Epidermal melanocyte (primary cell): ENCODE measurements at regions not wholly inside any gene's neighbourhood (a gene's known extent, or its start where the extent isn't known, plus 50 kb on each side); places are given as distances from the start of the nearest gene placed in this dataset.
"Not testable (repeated sequence)": the region's sequence is repeated elsewhere in the genome, so short reads cannot be mapped to it uniquely, and the experiment has no call there.

Source experiments
- DNase-seq: peaks from one replicate; pipeline ENCODE4 v3.0.0; 2011; ENCODE audit warnings: low spot score; ENCODE audit not compliant: insufficient read length

DNA sequence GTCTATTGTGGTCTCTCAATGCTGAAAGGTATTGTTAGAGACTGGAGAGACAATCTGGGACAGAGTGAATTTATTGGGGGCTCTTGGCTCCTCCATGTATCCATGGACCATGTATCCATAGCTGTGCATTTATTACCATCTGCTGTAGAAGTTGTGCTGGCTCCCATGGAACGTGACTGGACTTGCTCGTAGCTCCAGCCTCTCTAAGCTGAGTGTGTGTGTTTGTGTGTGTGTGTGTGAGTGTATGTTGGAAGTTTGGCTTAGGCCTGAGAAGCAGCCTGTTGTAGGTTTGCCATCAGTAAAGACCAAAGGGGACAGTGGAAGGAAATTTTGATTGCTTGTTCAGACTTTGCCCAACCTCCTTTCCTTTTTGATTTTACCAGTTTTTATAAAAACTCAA is 105.7 kb upstream of the USP24 start:
- DNase-seq = no peak

DNA sequence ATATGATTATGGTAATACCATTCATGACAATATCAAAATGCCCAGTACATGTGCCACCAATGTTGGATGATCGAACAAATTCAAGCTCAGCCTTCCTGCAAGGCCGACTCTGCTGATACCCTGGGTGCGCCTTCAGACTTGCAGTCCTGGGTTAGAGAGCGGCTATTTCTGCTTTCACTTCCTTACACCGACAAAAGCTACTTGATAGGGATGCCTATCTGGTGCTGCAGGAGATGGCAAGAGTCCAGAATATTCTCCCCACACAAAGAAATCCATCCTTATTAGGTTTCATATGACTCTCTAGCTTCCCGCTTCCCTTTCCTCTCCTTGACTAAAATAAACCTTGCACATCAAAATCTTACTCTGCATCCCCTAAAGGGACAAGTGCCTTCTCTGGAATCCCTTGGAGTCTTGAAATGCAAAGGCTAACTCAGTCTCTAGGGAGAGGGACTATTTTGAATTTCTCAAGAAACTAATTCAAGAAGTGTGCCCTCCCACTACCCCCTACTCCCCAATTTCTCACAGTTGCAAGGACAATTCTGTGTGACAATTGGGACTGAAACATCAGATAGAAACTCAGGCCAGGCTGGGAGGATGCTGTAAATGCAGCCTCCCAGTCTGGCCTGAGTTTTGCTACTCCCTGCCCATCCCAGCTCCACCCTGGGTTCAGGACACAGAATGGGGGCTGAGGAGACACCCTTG is 103.1 kb upstream of the USP24 start:
- no peak for DNase-seq

- DNase-seq = no peak
Observed at GRCh38 chr1:55317673-55318072, 102.5 kb upstream of the USP24 start.

- DNase-seq = no peak
Observed at GRCh38 chr1:55316947-55317662, 101.9 kb upstream of the USP24 start.

GRCh38 chr1:55316502-55316901 is 101.3 kb upstream of the USP24 start:
- DNase-seq = no peak

DNA sequence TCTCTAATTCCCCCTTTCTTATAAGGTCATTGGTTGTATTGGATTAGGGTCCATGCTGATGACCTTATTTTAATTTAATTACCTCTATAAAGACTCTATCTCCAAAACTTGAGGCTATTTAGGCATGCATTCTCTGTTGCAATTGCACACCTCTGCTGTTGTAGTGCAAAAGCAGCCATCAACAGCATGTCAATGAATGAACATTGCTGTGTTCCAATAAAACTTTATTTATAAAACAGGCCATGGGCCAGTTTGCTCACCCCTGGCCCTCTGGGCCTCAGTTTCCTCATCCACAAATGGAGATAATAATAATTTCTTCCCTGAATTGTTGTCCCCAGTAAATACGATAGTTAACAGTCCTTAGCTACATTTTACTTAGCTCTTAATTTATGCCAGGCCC is 100.4 kb upstream of the USP24 start:
- DNase-seq = no peak

GRCh38 chr1:55314740-55315139 is 99.6 kb upstream of the USP24 start:
- no peak for DNase-seq

DNA sequence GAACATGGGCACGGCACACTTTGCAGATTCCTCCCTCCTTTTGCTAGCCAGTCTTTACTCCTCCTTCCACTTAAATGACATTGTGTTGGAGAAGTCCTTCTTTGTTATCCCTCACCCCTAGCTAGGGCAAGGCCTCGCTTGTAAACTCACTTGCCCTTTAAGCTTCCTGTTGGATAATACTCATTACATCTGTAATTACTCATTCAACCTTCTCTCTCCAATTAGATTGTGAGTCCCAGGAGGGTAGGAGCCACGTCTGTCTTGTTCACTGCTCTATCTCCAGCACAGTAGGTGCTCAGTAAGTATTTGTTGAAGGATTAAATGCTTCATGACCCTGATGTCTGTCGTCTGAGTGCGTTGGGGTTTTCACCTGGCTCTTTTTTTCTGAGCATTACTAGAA is 98.7 kb upstream of the USP24 start:
- no peak for DNase-seq

- no peak for DNase-seq
Observed at GRCh38 chr1:55311979-55312378, 96.8 kb upstream of the USP24 start.

DNA sequence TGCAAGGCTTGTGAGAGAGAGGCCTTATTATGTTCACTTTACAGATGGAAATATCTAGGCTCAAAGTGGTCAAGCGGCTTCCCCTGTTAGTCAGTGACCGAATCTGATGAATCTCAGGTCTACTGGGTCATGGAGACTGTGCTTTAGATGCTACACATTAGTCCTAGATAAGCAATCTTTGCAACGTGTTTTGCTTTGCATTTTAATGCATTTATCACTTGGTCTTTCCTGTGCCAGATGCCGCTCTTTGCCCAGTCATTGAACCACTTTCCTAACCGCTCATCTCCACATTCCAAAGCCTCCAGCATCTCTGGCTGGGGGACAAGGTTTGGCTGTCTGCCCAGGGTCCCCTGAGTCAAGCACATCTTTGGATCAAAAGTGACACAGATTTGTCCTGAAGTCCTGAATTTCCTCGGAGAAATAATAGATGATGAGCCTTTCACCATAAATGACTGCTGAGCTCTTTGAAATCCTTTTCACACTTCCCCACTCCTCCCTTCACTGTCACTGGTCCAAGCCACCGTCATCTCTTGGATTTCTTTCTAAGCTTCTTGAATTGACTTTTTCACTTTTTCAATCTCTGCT is 96.0 kb upstream of the USP24 start:
- no peak for DNase-seq

GRCh38 chr1:55310505-55310971 is 95.4 kb upstream of the USP24 start:
- DNase-seq = no peak

- no peak for DNase-seq
Observed at GRCh38 chr1:55309786-55310504, 94.8 kb upstream of the USP24 start.

- DNase-seq = no peak
Observed at GRCh38 chr1:55309053-55309452, 93.9 kb upstream of the USP24 start.

DNA sequence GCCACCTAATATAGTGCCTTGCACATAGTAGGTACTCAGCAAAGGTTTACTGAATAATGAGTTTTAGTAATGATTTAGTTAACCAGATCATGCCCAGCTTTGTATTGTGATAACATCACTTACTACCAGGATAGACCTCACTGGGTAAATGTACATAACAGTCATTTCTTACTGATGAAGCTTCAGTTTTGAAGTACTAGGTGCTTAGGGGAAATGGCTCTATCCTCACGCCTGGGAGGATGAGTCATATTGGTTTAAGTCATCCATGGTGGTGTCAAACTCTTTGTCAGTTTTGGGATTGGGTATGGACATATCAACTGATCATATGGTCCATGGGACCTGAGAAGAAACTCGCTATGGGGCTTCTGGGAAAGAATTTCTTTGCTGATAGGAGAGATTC is 90.6 kb upstream of the USP24 start:
- DNase-seq = no peak

DNA sequence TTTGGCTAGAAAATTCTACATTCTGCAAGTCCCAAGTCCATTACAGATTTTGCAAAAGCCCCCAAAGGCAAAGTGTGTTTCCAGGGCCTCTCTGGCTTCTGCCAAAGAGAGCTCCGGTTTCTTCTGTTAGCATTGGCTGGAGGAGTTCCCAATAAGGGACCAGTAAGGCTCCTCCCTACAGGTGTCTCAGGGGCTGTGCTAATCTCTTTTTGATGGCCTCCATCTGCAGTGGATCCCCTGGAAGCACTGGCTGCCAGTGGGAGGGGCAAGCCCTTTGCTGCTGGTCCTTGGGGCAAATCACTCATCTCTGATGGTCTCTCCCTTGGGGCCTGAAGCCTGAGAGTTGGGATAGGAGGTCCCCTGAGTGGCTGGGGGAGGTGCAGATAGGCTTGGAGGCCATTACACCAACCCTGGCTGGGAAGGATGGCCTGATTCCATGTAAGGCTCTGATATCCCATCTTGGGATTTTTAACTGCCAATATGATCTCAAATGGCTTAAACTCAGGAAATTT is 89.1 kb upstream of the USP24 start:
- DNase-seq = no peak

- DNase-seq = no peak
Observed at GRCh38 chr1:55302972-55303371, 87.8 kb upstream of the USP24 start.

DNA sequence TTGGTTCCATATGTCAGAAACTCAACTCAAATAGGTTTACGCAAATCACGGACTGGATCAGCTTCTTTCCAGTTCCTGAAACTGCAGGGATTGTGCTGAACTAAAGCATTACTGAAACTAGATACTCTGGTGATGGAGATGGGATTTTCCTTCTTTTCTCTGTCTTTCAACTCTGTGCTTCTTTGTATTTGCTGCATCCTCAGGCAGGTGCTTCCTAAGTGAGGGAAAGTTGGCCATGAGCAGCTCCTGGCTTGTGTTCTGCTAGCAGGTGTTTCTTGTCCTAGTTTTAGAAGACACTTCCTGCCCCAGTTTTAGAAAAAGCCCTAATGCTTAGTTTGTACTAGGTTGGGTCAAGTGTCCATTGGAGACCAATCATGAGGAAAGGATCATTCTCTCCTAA is 86.7 kb upstream of the USP24 start:
- no peak for DNase-seq

DNA sequence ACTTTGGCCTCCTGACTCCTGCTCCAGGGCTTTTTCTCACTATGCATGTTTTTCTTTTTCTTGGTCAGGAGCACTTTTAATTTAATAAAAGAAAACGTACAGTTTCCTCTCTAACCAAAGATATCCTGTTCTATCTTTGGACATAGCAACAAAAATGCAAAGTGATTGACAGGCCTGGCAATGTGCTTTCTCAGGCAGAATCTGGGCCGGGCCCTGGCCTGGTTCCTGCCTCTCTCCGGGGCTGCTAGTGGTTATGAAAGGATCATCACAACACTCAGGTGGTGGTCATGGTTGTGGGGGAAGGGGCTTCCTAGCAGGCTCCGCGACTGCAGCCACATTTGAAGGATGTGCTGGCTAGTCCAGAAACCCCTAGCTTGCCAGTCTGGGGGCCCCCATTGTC is 85.8 kb upstream of the USP24 start:
- no peak for DNase-seq

DNA sequence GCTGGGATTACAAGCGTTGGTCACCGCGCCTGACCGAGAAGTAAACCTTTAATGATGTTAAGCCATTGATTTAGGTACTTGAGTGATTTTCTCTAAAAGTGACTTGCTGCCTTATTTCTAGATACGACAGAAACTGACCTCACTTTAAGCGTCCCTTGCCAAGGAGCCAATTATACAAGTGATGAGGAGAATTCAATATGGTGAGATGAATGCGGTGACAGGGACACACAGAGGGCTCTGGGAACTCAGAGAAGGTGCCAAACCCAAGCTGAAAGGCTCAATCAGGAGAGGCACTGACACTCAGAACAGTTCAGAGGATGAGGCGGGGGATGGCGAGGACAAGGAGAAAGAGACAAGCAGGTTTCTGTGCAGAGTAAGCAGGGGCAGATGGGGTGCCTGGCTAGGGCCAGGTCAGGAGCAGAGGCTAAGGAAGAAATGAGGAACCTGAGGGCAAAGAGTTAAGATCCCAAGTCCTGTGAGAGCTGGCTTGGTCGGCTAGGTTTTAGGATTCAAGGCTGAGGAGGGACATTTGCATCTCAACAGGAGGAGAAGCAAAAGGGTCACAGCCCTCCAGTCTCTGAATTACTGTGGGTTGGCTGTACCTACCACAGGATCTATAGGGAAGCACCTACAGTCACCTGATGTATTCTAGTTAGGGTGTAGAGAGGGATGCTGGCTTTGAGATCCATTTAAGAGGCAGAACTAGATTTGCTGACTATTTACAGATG is 83.2 kb upstream of the USP24 start:
- DNase-seq = no peak

DNA sequence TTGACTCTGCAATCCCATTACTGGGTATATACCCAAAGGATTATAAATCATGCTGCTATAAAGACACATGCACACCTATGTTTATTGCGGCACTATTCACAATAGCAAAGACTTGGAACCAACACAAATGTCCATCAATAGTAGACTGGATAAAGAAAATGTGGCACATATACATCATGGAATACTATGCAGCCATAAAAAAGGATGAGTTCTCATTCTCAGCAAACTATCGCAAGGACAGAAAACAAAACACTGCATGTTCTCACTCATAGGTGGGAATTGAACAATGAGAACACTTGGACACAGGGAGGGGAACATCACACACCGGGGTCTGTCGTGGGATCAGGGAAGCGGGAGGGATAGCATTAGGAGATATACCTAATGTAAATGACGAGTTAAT is 81.1 kb upstream of the USP24 start:
- DNase-seq = not testable (repeated sequence)

DNA sequence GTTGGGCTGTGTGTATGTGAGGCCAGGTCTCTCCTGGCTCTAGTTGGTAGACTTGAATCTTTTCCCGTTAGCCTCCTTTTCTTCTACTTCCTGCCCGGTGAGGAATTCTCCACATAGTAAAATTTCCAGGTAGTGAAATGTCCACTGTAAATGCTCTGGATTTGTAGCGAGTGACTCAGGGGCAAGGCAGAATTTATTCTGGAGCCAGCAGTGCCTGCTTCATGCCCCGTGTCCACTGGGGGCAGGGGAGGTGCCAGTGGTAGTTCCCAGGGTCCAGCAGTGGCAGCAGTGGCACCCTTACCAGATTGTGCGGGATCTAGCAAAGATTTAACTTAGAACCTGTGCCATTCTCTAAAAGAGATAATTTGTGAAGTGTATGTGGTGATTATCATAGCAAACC is 74.5 kb upstream of the USP24 start:
- DNase-seq = no peak
